A673 (cell line): ENCODE measurements at regions not wholly inside any gene's neighbourhood (a gene's known extent, or its start where the extent isn't known, plus 50 kb on each side); places are given as distances from the start of the nearest gene placed in this dataset.

Source experiments
- BruUV-seq: library from RNA; stranded (reverse); fragments of 400-500 nt; replicated peaks from 2 replicates; lab custom pipeline; 2021; lab: Mats Ljungman, UMichigan
- CTCF ChIA-PET: fragments of 300-600 bp; sonication (Branson Sonifier 250); formaldehyde crosslinking; loops from one replicate; lab custom pipeline; 2022; ENCODE audit warnings: antibody characterized with exemption; lab: Charles Lee
- POLR2A ChIA-PET: fragments of 300-600 bp; sonication (Branson Sonifier 250); formaldehyde crosslinking; loops from one replicate; lab custom pipeline; 2022; ENCODE audit warnings: antibody characterized with exemption; ENCODE audit not compliant: low non-redundant PET; lab: Charles Lee
- DNase-seq: peaks from one replicate; pipeline ENCODE4 v3.0.0-alpha.2; 2015; ENCODE audit warnings: low spot score
- H3K27ac ChIP-seq: fragments of 200-600 bp; sonication (generic); 2 replicates; pipeline ENCODE4 v1.5.1; 2016; ENCODE audit warnings: mixed run types, low read depth, mild to moderate bottlenecking, mixed read lengths, antibody characterized with exemption, low read length; ENCODE audit not compliant: poor library complexity, severe bottlenecking
- H3K27me3 ChIP-seq: fragments of 200-600 bp; sonication (generic); replicated peaks from 2 replicates; pipeline ENCODE4 v1.6.1; 2017; ENCODE audit warnings: mixed run types, low read depth, mild to moderate bottlenecking, mixed read lengths, antibody characterized with exemption, low read length; ENCODE audit not compliant: insufficient read depth, poor library complexity
- H3K36me3 ChIP-seq: fragments of 200-600 bp; sonication (generic); 2 replicates; pipeline ENCODE4 v1.6.1; 2016; ENCODE audit warnings: mixed run types, mild to moderate bottlenecking, mixed read lengths, antibody characterized with exemption, low read length; ENCODE audit not compliant: insufficient read depth, poor library complexity, severe bottlenecking
- H3K4me1 ChIP-seq: fragments of 200-600 bp; sonication (generic); 2 replicates; pipeline ENCODE4 v1.6.1; 2017; ENCODE audit warnings: mixed run types, mild to moderate bottlenecking, mixed read lengths, antibody characterized with exemption, low read length; ENCODE audit not compliant: insufficient read depth, poor library complexity, severe bottlenecking
- H3K4me3 ChIP-seq: fragments of 200-600 bp; sonication (generic); 2 replicates; pipeline ENCODE4 v1.5.1; 2016; ENCODE audit warnings: low read depth, mixed run types, mild to moderate bottlenecking, mixed read lengths, low read length; ENCODE audit not compliant: poor library complexity, severe bottlenecking
- H3K9me3 ChIP-seq: fragments of 200-600 bp; sonication (generic); 2 replicates; pipeline ENCODE4 v1.6.1; 2016; ENCODE audit warnings: mixed run types, low read depth, mild to moderate bottlenecking, mixed read lengths, antibody characterized with exemption, low read length; ENCODE audit not compliant: poor library complexity, severe bottlenecking
- EZH2 ChIP-seq: fragments of 200-600 bp; sonication (generic); IDR thresholded peaks from 2 replicates; pipeline ENCODE4 v1.6.1; 2017; ENCODE audit warnings: borderline replicate concordance, low read depth, mild to moderate bottlenecking, mixed read lengths, antibody characterized with exemption, low read length; ENCODE audit not compliant: poor library complexity, severe bottlenecking
- intact Hi-C: fragments of 100-400 bp; cut with micrococcal nuclease; formaldehyde crosslinking; loops from one replicate; pipeline ENCODE4 v1.10.0; 2022; ENCODE audit not compliant: unreplicated experiment
- TF ChIP-seq, protein P1 (sequence below): fragments of 300-800, 200-600 bp; sonication (generic); conservative IDR thresholded peaks from 2 replicates; pipeline ENCODE4 v1.5.1; 2017; ENCODE audit warnings: low read depth, mild to moderate bottlenecking, antibody characterized with exemption, low read length, moderate library complexity, mixed read lengths

DNA sequence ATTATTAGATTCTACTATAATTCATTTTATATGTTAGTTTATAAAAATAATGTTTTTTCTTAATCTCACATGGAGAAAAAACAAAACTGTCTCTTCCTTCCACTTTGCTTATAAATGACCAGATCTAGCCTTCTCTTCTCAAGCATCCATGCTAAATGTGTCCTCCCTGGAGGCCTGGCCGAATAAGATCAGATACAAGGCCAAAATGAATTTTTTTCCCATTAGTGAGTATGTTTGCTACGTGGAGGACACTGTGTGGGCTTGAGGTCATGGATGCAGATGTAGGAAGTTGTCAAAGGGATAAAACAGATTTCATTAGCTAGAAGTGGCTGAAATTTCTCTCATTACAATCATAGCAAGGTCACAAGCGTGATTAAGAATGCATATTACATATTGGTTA is 1244.9 kb upstream of the SEL1L start:
- ChIA-PET CTCF (no interaction called here), POLR2A (no interaction called here)
- intact Hi-C loops: no loop called here

DNA sequence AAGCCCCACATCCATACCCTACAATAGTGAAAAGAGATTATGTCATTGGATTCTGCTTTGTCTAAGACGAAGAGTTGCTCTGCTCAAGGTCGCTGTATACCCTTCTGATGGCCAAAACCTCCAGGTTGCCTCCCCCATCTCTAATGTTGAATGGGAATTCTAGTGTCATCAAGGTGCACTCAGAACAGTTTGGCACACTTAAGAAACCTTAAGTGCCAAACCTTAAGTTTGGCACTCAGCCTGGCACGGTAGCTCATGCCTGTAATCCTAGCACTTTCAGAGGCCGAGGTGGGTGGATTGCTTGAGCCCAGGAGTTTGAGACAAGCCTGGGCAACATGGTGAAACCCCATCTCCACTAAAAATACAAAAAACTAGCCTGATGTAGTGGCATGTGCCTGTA is 1245.6 kb upstream of the SEL1L start:
- no TSS peak for BruUV-seq
- DNase-seq: no peak
- Histone ChIP-seq H3K27me3 (no peaks in the 10 kb centered on the region), H3K9me3 (no peaks in the 10 kb centered on the region), H3K27ac (no peak overlapping the region), H3K4me3 (no peak overlapping the region), H3K4me1 (no peaks in the 10 kb centered on the region), H3K36me3 (no peaks in the 10 kb centered on the region)
- TF ChIP-seq, protein P1, sequence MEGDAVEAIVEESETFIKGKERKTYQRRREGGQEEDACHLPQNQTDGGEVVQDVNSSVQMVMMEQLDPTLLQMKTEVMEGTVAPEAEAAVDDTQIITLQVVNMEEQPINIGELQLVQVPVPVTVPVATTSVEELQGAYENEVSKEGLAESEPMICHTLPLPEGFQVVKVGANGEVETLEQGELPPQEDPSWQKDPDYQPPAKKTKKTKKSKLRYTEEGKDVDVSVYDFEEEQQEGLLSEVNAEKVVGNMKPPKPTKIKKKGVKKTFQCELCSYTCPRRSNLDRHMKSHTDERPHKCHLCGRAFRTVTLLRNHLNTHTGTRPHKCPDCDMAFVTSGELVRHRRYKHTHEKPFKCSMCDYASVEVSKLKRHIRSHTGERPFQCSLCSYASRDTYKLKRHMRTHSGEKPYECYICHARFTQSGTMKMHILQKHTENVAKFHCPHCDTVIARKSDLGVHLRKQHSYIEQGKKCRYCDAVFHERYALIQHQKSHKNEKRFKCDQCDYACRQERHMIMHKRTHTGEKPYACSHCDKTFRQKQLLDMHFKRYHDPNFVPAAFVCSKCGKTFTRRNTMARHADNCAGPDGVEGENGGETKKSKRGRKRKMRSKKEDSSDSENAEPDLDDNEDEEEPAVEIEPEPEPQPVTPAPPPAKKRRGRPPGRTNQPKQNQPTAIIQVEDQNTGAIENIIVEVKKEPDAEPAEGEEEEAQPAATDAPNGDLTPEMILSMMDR: no peak
- no peak for TF ChIP-seq EZH2
- CTCF ChIA-PET: no interaction called here
- POLR2A ChIA-PET: no interaction called here
- intact Hi-C loops: no loop called here

More for the DNA sequence above, 1244.9 kb upstream of the SEL1L start:
- H3K4me3 ChIP-seq: no peak overlapping the region
- no peaks in the 10 kb centered on the region for H3K9me3 ChIP-seq
- H3K27ac ChIP-seq: no peak overlapping the region
- no peaks in the 10 kb centered on the region for H3K4me1 ChIP-seq
- H3K36me3 ChIP-seq: no peaks in the 10 kb centered on the region
- no peaks in the 10 kb centered on the region for H3K27me3 ChIP-seq
- no peak for DNase-seq
- no TSS peak for BruUV-seq
- no peak for TF ChIP-seq EZH2
- TF ChIP-seq, protein P1: no peak

DNA sequence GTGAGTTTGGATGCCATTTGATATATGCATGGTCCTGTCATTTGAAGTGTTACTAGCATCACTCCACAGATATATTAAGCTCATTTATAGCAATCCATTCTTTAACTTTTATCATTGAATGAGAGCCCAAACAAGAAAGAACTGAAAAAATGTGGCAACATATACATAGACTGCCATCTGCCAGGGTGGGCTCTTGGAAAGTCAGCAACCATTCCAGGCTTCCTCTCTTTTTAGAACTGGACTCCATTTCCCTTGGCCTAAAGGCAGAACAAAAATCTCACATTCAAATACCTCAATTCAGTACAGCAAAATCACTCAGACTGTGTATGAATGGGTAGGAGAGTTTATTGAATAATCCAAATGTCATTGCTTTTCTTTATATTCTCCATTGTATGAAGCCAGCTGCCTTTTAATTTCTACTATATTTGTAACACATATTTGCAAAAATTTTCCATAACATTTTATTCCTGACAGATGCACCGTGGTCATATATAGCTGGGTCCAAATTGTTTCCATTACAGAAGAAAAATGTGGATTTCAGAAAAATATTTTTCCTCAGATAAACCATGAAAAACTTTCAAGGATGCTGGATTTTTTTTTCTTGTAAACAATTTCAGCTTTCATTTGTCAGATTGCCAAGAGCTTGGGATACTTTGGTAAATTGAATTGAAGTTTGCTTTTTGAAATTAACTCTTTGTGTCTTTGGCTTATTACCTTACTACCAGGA is 1252.3 kb upstream of the SEL1L start:
- CTCF ChIA-PET: no interaction called here
- intact Hi-C loops: no loop called here
- POLR2A ChIA-PET: no interaction called here

More for the DNA sequence above, 1252.3 kb upstream of the SEL1L start:
- H3K4me3 ChIP-seq: no peak overlapping the region
- no TSS peak for BruUV-seq
- H3K9me3 ChIP-seq: no peaks in the 10 kb centered on the region
- H3K36me3 ChIP-seq: no peaks in the 10 kb centered on the region
- no peaks in the 10 kb centered on the region for H3K27me3 ChIP-seq
- TF ChIP-seq, protein P1: no peak
- no peak for TF ChIP-seq EZH2
- no peaks in the 10 kb centered on the region for H3K4me1 ChIP-seq
- DNase-seq: no peak
- H3K27ac ChIP-seq: no peak overlapping the region
